Thymus (tissue), 11 donors: ENCODE measurements at regions not wholly inside any gene's neighbourhood (a gene's known extent, or its start where the extent isn't known, plus 50 kb on each side); places are given as distances from the start of the nearest gene placed in this dataset.

ENCODE experiments used
- DNase-seq, 9 donors: peaks; one replicate each; pipeline ENCODE4 v3.0.0-alpha.2; 2013; ENCODE audit warnings: low spot score in 9 of 9, low read depth in 6 of 9, missing footprints in 1 of 9
- H3K27ac ChIP-seq, 2 donors: one replicate each; pipeline ENCODE4 v1.5.1; 2013; ENCODE audit warnings: control low read depth in 1 of 2, low read depth in 1 of 2, low read length in 1 of 2, mild to moderate bottlenecking in 1 of 2, moderate library complexity in 1 of 2
- H3K27me3 ChIP-seq, 2 donors: one replicate each; pipeline ENCODE4 v1.5.1; 2013; ENCODE audit warnings: low read length in 1 of 2; ENCODE audit not compliant: control insufficient read depth in 2 of 2, insufficient read depth in 1 of 2
- H3K36me3 ChIP-seq, 2 donors: one replicate each; pipeline ENCODE4 v1.5.1; 2013; ENCODE audit warnings: low read length in 1 of 2, mild to moderate bottlenecking in 1 of 2, moderate library complexity in 1 of 2; ENCODE audit not compliant: control insufficient read depth in 2 of 2, insufficient read depth in 2 of 2
- H3K4me1 ChIP-seq, 2 donors: one replicate each; pipeline ENCODE4 v1.5.1; 2013; ENCODE audit warnings: low read length in 2 of 2; ENCODE audit not compliant: control insufficient read depth in 2 of 2, insufficient read depth in 2 of 2
- H3K4me3 ChIP-seq, 2 donors: one replicate each; pipeline ENCODE4 v1.5.1; 2013; ENCODE audit warnings: low read length in 2 of 2, control low read depth in 1 of 2, mild to moderate bottlenecking in 1 of 2
- H3K9me3 ChIP-seq, 2 donors: one replicate each; pipeline ENCODE4 v1.5.1; 2013; ENCODE audit warnings: low read length in 1 of 2, mild to moderate bottlenecking in 1 of 2; ENCODE audit not compliant: control insufficient read depth in 2 of 2, insufficient read depth in 1 of 2
- WGBS: extraction: QIAGEN DNeasy Blood & Tissue Kit; methylation state at CpG from one replicate; pipeline ENCODE4 v1.1.7; 2013; 5-methylcytosine and 5-hydroxymethylcytosine counted together
- donor health status: healthy.

GRCh38 chr10:106402458-106402857 is 762.0 kb downstream of the SORCS1 start:
- H3K4me3 ChIP-seq = no peak overlapping the region
- WGBS = 90% methylated on average over 2 of the region's 2 CpGs
- no peak overlapping the region for H3K27ac ChIP-seq
- no peaks in the 10 kb centered on the region for H3K9me3 ChIP-seq
- no peak for DNase-seq
- no peaks in the 10 kb centered on the region for H3K4me1 ChIP-seq
- H3K27me3 ChIP-seq = no peaks in the 10 kb centered on the region
- no peaks in the 10 kb centered on the region for H3K36me3 ChIP-seq

DNA sequence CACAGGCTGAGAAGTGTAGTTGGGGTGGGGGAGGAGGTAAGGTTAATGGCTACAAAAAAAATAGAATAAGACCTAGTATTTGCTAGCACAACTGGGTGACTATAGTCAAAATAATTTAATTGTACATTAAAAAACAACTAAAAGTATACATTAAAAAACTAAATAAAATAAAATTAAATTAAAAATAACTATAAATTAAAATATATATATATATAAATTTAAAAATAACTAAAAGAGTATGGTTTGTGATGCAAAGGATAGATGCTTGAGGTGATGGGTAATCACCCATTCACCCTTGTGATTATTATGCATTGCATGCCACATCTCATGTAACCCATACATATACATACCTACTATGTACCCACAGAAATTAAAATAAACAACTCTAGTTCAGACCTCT is 762.5 kb downstream of the SORCS1 start:
- Histone ChIP-seq H3K27ac (no peak overlapping the region), H3K9me3 (no peaks in the 10 kb centered on the region), H3K4me3 (no peak overlapping the region), H3K4me1 (no peaks in the 10 kb centered on the region), H3K27me3 (no peaks in the 10 kb centered on the region), H3K36me3 (no peaks in the 10 kb centered on the region)
- DNase-seq = no peak

DNA sequence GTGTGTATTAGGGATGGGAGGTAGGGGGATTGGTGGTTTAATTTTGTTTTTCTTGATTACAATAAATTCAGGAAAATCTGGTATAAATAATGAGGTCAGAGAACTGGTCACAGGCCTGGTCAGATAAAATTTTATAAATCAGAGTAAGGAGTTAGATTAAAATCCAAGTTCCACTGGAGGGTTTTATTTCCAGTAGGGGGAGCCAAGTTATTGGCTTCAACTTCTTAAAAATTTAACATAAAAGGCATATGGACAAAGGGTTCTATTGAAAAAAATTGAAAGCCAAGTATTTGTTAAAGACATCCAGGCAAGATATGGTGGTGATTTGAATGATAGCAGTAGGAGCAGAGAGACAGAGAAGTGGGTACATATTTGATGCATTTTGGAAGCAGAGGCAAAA is 763.3 kb downstream of the SORCS1 start:
- H3K4me3 ChIP-seq = no peak overlapping the region
- no peaks in the 10 kb centered on the region for H3K9me3 ChIP-seq
- no peak overlapping the region for H3K27ac ChIP-seq
- DNase-seq = no peak
- H3K36me3 ChIP-seq = no peaks in the 10 kb centered on the region
- no peaks in the 10 kb centered on the region for H3K4me1 ChIP-seq
- H3K27me3 ChIP-seq = no peaks in the 10 kb centered on the region

GRCh38 chr10:106399112-106399511 is 765.4 kb downstream of the SORCS1 start:
- H3K4me1 ChIP-seq = no peaks in the 10 kb centered on the region
- no peak overlapping the region for H3K4me3 ChIP-seq
- H3K36me3 ChIP-seq = no peaks in the 10 kb centered on the region
- WGBS = 74% methylated on average over 4 of the region's 4 CpGs
- H3K27ac ChIP-seq = no peak overlapping the region
- H3K27me3 ChIP-seq = no peaks in the 10 kb centered on the region
- no peak for DNase-seq
- H3K9me3 ChIP-seq = no peaks in the 10 kb centered on the region

GRCh38 chr10:106396192-106396591 is 768.3 kb downstream of the SORCS1 start:
- DNase-seq = no peak
- Histone ChIP-seq H3K27ac (no peak overlapping the region), H3K36me3 (no peaks in the 10 kb centered on the region), H3K4me3 (no peak overlapping the region), H3K9me3 (no peaks in the 10 kb centered on the region), H3K27me3 (no peaks in the 10 kb centered on the region), H3K4me1 (no peaks in the 10 kb centered on the region)
- whole genome bisulfite sequencing = 75% methylated on average over 2 of the region's 2 CpGs

DNA sequence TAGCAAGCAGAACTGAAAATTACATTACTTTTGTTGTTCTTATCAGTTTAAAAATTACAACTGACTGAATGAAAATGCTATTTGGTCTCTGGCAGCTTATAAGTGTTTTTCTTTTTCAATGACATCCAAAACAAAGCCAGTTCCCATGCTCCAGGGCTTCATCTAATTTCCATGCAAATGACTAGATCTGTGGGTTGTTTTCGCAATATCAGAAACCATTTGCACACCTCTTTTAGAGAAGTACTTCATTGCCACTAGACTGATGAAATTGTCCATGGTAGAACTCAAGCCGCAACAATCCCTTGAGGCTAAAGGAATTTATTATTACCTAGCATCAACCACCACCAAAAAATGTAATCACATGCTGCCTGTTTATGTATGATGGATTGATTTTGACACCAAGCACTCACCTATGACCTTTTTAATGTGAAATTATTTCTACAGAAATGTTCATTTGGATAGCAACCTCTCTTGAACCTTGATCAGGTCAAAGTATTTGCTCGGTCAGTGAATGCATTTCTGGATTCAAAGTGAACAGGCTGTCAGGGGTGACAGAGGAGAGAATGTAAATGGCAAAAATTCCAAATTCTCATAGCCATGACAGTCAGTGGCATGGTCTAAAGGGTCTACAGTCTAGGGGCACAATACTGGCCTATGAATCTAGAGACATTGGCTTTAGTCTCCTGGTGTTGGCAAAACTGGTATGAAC is 769.3 kb downstream of the SORCS1 start:
- Histone ChIP-seq H3K27ac (no peak overlapping the region), H3K9me3 (no peaks in the 10 kb centered on the region), H3K4me3 (no peak overlapping the region), H3K27me3 (no peaks in the 10 kb centered on the region), H3K36me3 (no peaks in the 10 kb centered on the region), H3K4me1 (no peaks in the 10 kb centered on the region)
- no peak for DNase-seq
- 77% methylated on average over 3 of the region's 3 CpGs for WGBS

DNA sequence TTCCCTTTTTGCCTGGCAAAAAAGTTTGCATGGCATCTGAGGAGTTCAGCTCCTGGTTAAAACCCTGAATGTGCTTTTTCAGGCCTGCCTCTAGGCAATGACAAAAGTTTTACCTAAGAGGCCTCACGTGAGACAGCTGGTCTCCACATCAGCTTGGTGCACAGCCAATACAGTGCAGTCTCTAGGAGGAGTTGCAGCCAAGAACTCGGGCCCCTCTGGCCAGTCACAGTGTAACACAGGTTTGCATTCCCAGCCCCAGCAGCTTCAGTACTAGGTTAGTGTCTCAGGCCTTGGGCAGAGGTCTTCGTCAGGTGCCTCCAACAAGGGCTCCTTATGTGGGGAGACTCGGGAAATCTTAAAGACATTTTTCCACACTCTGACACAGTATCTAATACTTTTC is 771.7 kb downstream of the SORCS1 start:
- Histone ChIP-seq H3K27ac (no peak overlapping the region), H3K36me3 (no peaks in the 10 kb centered on the region)
- WGBS = 82% methylated on average over 4 of the region's 4 CpGs

DNA sequence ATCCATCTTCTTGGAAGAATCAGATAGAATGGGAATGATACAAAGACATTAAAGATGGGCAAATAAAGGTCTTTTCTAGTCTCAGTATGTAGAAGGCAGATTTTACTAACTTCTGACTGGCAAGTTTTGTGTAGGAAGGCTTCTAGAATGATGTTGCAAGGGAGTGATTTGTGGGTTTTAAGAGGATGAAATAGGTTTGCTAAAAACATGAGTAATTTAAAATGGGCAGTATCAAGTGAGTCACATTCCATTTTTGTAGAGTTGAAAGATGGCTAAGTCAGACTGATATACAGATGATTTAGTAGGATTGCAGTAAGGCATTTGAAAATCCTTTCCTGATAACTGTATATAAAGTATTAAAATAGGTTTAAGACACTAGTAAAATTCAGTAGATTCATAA is 777.4 kb downstream of the SORCS1 start:
- Histone ChIP-seq H3K9me3 (no peaks in the 10 kb centered on the region), H3K4me3 (no peak overlapping the region), H3K27me3 (no peaks in the 10 kb centered on the region), H3K4me1 (no peaks in the 10 kb centered on the region), H3K36me3 (no peaks in the 10 kb centered on the region), H3K27ac (no peak overlapping the region)
- DNase-seq = no peak

More for the DNA sequence above, 771.7 kb downstream of the SORCS1 start:
- no peak for DNase-seq
- H3K4me1 ChIP-seq = no peaks in the 10 kb centered on the region
- H3K4me3 ChIP-seq = no peak overlapping the region
- H3K27me3 ChIP-seq = no peaks in the 10 kb centered on the region
- no peaks in the 10 kb centered on the region for H3K9me3 ChIP-seq

DNA sequence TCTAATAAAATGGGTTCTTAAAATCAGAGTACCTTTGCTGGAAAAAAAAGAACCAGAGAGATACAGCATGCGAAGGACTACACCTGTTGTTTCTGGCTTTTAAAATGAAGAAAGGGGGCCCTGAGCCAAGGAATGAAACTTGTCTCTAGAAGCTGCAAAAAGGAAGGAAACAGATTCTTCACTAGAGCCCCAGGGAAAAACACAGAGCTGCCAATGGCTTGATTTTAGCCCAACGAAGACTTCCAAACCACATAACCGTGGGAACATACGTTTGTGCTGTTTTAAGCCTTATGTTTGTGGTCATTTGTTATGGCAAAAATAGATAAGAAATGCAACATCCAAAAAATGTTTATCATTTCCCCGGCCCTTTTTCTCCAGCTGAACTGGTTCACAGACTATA is 780.0 kb downstream of the SORCS1 start:
- WGBS = 70% methylated on average over 5 of the region's 5 CpGs
- Histone ChIP-seq H3K4me3 (no peak overlapping the region), H3K4me1 (no peaks in the 10 kb centered on the region), H3K9me3 (no peaks in the 10 kb centered on the region), H3K27ac (no peak overlapping the region), H3K27me3 (no peaks in the 10 kb centered on the region), H3K36me3 (no peaks in the 10 kb centered on the region)
- DNase-seq = no peak

DNA sequence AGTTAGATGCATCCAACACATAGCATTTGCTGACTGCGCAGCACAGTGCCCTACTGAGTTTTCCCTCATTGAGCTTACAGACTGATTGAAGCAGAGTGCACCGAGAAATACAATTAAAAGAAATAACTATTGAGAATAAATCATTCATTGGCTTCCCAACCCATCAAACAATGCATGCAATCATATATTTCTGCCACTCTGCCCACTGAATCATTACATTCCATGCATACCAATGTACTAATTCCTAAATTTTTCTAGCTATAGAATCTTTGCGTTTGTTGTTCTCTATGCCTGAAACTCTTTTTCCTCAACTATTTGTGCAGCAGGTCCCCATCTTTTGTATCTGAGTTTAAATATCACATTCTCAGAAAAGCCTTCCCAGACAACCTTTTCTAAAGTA is 783.8 kb downstream of the SORCS1 start:
- H3K9me3 ChIP-seq = no peaks in the 10 kb centered on the region
- H3K27ac ChIP-seq = no peak overlapping the region
- DNase-seq = no peak
- no peaks in the 10 kb centered on the region for H3K4me1 ChIP-seq
- H3K27me3 ChIP-seq = no peaks in the 10 kb centered on the region
- H3K4me3 ChIP-seq = no peak overlapping the region
- WGBS = 96% methylated on average over 3 of the region's 3 CpGs
- H3K36me3 ChIP-seq = no peaks in the 10 kb centered on the region
